ENCODE measurements at regions not wholly inside any gene's neighbourhood (a gene's known extent, or its start where the extent isn't known, plus 50 kb on each side); places are given as distances from the start of the nearest gene placed in this dataset.

GRCh38 chr2:52431352-52431760 is 1336.2 kb upstream of the CHAC2 start:
- intact Hi-C loops (cut with DNase I; ENCODE audit: low total_unique reads) (no loop called here), in situ Hi-C loops (cut with MboI; ENCODE audit: low pct_ligation_motif_present in 1 of 4, low pct_unique_long_range_greater_than_20kb in 1 of 4, low sequenced_read_pairs in 3 of 4) (no loop called here)
- H3K4me3 ChIP-seq, result no peak overlapping the region
- DNase-seq, result no peak
- H3K27me3 ChIP-seq, result no peaks in the 10 kb centered on the region
- TF ChIP-seq POLR2A (IDR thresholded peaks at IDR 0.05), result no peak
- no peak for TF ChIP-seq EP300 (IDR thresholded peaks at IDR 0.05; ENCODE audit: low read depth)
- TF ChIP-seq CTCF (IDR thresholded peaks at IDR 0.05), result no peak
- no peak for TF ChIP-seq POLR2AphosphoS5 (IDR thresholded peaks at IDR 0.05)
- no peak overlapping the region for H3K27ac ChIP-seq
- H3K4me1 ChIP-seq, result no peaks in the 10 kb centered on the region
- no peaks in the 10 kb centered on the region for H3K36me3 ChIP-seq
- H3K9me3 ChIP-seq, result no peaks in the 10 kb centered on the region
- 89% methylated on average over 12 of the region's 12 CpGs; no CpG with 5 or more reads in 1 of the 2 donors for WGBS, 2 donors (ENCODE audit: low coverage in 1 of 2)

- DNase-seq, result no peak
- Histone ChIP-seq H3K27me3 (no peaks in the 10 kb centered on the region), H3K27ac (no peak overlapping the region), H3K4me1 (no peaks in the 10 kb centered on the region), H3K4me3 (no peak overlapping the region), H3K36me3 (no peaks in the 10 kb centered on the region), H3K9me3 (no peaks in the 10 kb centered on the region)
- no peak for TF ChIP-seq EP300 (IDR thresholded peaks at IDR 0.05; ENCODE audit: low read depth)
- TF ChIP-seq POLR2A (IDR thresholded peaks at IDR 0.05), result no peak
- TF ChIP-seq POLR2AphosphoS5 (IDR thresholded peaks at IDR 0.05), result no peak
- TF ChIP-seq CTCF (IDR thresholded peaks at IDR 0.05), result no peak
- in situ Hi-C loops (cut with MboI; ENCODE audit: low pct_ligation_motif_present in 1 of 4, low pct_unique_long_range_greater_than_20kb in 1 of 4, low sequenced_read_pairs in 3 of 4) (no loop called here), intact Hi-C loops (cut with DNase I; ENCODE audit: low total_unique reads) (no loop called here)
- 74 to 82% methylated on average over 3 of the region's 3 CpGs for WGBS, 2 donors (ENCODE audit: low coverage in 1 of 2)
Measured at GRCh38 chr2:52429740-52430139, 1337.9 kb upstream of the CHAC2 start.

- intact Hi-C loops (cut with DNase I; ENCODE audit: low total_unique reads) (no loop called here), in situ Hi-C loops (cut with MboI; ENCODE audit: low pct_ligation_motif_present in 1 of 4, low pct_unique_long_range_greater_than_20kb in 1 of 4, low sequenced_read_pairs in 3 of 4) (no loop called here)
- H3K36me3 ChIP-seq, result no peaks in the 10 kb centered on the region
- H3K4me1 ChIP-seq, result no peaks in the 10 kb centered on the region
- 47 to 48% methylated on average over 2 of the region's 2 CpGs for WGBS, 2 donors (ENCODE audit: low coverage in 1 of 2)
- H3K9me3 ChIP-seq, result no peaks in the 10 kb centered on the region
- H3K27ac ChIP-seq, result no peak overlapping the region
- no peaks in the 10 kb centered on the region for H3K27me3 ChIP-seq
- no peak overlapping the region for H3K4me3 ChIP-seq
- no peak for DNase-seq
- TF ChIP-seq POLR2A (IDR thresholded peaks at IDR 0.05), result no peak
- no peak for TF ChIP-seq EP300 (IDR thresholded peaks at IDR 0.05; ENCODE audit: low read depth)
- no peak for TF ChIP-seq CTCF (IDR thresholded peaks at IDR 0.05)
- TF ChIP-seq POLR2AphosphoS5 (IDR thresholded peaks at IDR 0.05), result no peak
Measured at GRCh38 chr2:52429171-52429570, 1338.4 kb upstream of the CHAC2 start.

GRCh38 chr2:52428224-52428623 is 1339.4 kb upstream of the CHAC2 start:
- in situ Hi-C loops (cut with MboI; ENCODE audit: low pct_ligation_motif_present in 1 of 4, low pct_unique_long_range_greater_than_20kb in 1 of 4, low sequenced_read_pairs in 3 of 4), result no loop called here
- no peak overlapping the region for H3K4me3 ChIP-seq

More at GRCh38 chr2:52428224-52428623, 1339.4 kb upstream of the CHAC2 start:
- no peak for TF ChIP-seq POLR2AphosphoS5 (IDR thresholded peaks at IDR 0.05)
- TF ChIP-seq EP300 (IDR thresholded peaks at IDR 0.05; ENCODE audit: low read depth), result no peak
- TF ChIP-seq CTCF (IDR thresholded peaks at IDR 0.05), result no peak
- no peak for TF ChIP-seq POLR2A (IDR thresholded peaks at IDR 0.05)
- H3K36me3 ChIP-seq, result no peaks in the 10 kb centered on the region
- DNase-seq, result no peak
- intact Hi-C loops (cut with DNase I; ENCODE audit: low total_unique reads), result no loop called here
- H3K4me1 ChIP-seq, result no peaks in the 10 kb centered on the region
- H3K9me3 ChIP-seq, result no peaks in the 10 kb centered on the region
- H3K27me3 ChIP-seq, result no peaks in the 10 kb centered on the region
- H3K27ac ChIP-seq, result no peak overlapping the region
- 84 to 93% methylated on average over 2 of the region's 2 CpGs for WGBS, 2 donors (ENCODE audit: low coverage in 1 of 2)

All from transverse colon (tissue), 4 donors.